H9 (cell line): ENCODE measurements at regions not wholly inside any gene's neighbourhood (a gene's known extent, or its start where the extent isn't known, plus 50 kb on each side); places are given as distances from the start of the nearest gene placed in this dataset.

Experiments
- DNase-seq: peaks from one replicate; pipeline ENCODE4 v3.0.0-alpha.2; 2017
- H2AFZ ChIP-seq: one replicate; pipeline ENCODE4 v1.6.1; 2013; ENCODE audit warnings: mild to moderate bottlenecking, low read length, control low read depth, moderate library complexity
- H2AK5ac ChIP-seq: 2 replicates; pipeline ENCODE4 v1.6.1; 2013; ENCODE audit warnings: low read length, control low read depth, mixed read lengths; ENCODE audit not compliant: insufficient read length
- H2BK120ac ChIP-seq: one replicate; pipeline ENCODE4 v1.6.1; 2013; ENCODE audit warnings: low read depth, mild to moderate bottlenecking, low read length, control low read depth, inconsistent platforms; ENCODE audit not compliant: poor library complexity, severe bottlenecking
- H2BK12ac ChIP-seq: 2 replicates; pipeline ENCODE4 v1.6.1; 2013; ENCODE audit warnings: low read length, control low read depth, mixed read lengths, low read depth; ENCODE audit not compliant: insufficient read length
- H2BK15ac ChIP-seq: 2 replicates; pipeline ENCODE4 v1.6.1; 2013; ENCODE audit warnings: low read depth, low read length, control low read depth
- H2BK20ac ChIP-seq: one replicate; pipeline ENCODE4 v1.6.1; 2013; ENCODE audit warnings: low read depth, mild to moderate bottlenecking, low read length, control low read depth, inconsistent platforms; ENCODE audit not compliant: poor library complexity, severe bottlenecking
- H2BK5ac ChIP-seq: 2 replicates; pipeline ENCODE4 v1.6.1; 2013; ENCODE audit warnings: low read length, control low read depth, mixed read lengths; ENCODE audit not compliant: insufficient read length
- H3K14ac ChIP-seq: 2 replicates; pipeline ENCODE4 v1.6.1; 2013; ENCODE audit warnings: low read length, control low read depth; ENCODE audit not compliant: insufficient read depth
- H3K18ac ChIP-seq: 2 replicates; pipeline ENCODE4 v1.6.1; 2013; ENCODE audit warnings: low read depth, mild to moderate bottlenecking, mixed read lengths, low read length, control low read depth; ENCODE audit not compliant: insufficient read length
- H3K23ac ChIP-seq: 2 replicates; pipeline ENCODE4 v1.6.1; 2013; ENCODE audit warnings: low read length, control low read depth, mixed read lengths, low read depth; ENCODE audit not compliant: insufficient read length
- H3K23me2 ChIP-seq: 2 replicates; pipeline ENCODE4 v1.6.1; 2013; ENCODE audit warnings: low read depth, mild to moderate bottlenecking, mixed read lengths, low read length, control low read depth; ENCODE audit not compliant: insufficient read length, poor library complexity, severe bottlenecking
- H3K27ac ChIP-seq: 2 replicates; pipeline ENCODE4 v1.5.1; 2013; ENCODE audit warnings: low read length, control low read depth, mixed read lengths, low read depth; ENCODE audit not compliant: insufficient read length
- H3K27me3 ChIP-seq: 2 replicates; pipeline ENCODE4 v1.6.1; 2013; ENCODE audit warnings: low read length, control low read depth, inconsistent platforms; ENCODE audit not compliant: insufficient read depth
- H3K4ac ChIP-seq: 2 replicates; pipeline ENCODE4 v1.6.1; 2013; ENCODE audit warnings: low read depth, mild to moderate bottlenecking, control low read depth, inconsistent platforms, low read length, moderate library complexity
- H3K4me1 ChIP-seq: 2 replicates; pipeline ENCODE4 v1.6.1; 2013; ENCODE audit warnings: low read length, control low read depth, inconsistent platforms; ENCODE audit not compliant: insufficient read depth
- H3K4me2 ChIP-seq: 2 replicates; pipeline ENCODE4 v1.6.1; 2013; ENCODE audit warnings: low read length, control low read depth, mixed read lengths; ENCODE audit not compliant: insufficient read length, insufficient read depth
- H3K56ac ChIP-seq: 2 replicates; pipeline ENCODE4 v1.6.1; 2013; ENCODE audit warnings: low read depth, mild to moderate bottlenecking, mixed read lengths, low read length, control low read depth; ENCODE audit not compliant: insufficient read length
- H3K79me1 ChIP-seq: 2 replicates; pipeline ENCODE4 v1.6.1; 2013; ENCODE audit warnings: low read depth, mild to moderate bottlenecking, moderate library complexity, low read length, control low read depth, inconsistent platforms; ENCODE audit not compliant: insufficient read depth, poor library complexity, severe bottlenecking
- H3K79me2 ChIP-seq: 2 replicates; pipeline ENCODE4 v1.6.1; 2013; ENCODE audit warnings: low read length, control low read depth, inconsistent platforms; ENCODE audit not compliant: insufficient read depth
- H3K9ac ChIP-seq: 2 replicates; pipeline ENCODE4 v1.6.1; 2013; ENCODE audit warnings: low read length, control low read depth, mixed read lengths; ENCODE audit not compliant: insufficient read length; ENCODE audit errors: extremely low read depth
- H3K9me3 ChIP-seq: one replicate; pipeline ENCODE4 v1.6.1; 2013; ENCODE audit warnings: low read depth, low read length, inconsistent platforms; ENCODE audit not compliant: control insufficient read depth
- H3T11ph ChIP-seq: one replicate; pipeline ENCODE4 v1.6.1; 2013; ENCODE audit warnings: mild to moderate bottlenecking, low read length, control low read depth, inconsistent platforms
- H4K20me1 ChIP-seq: one replicate; pipeline ENCODE4 v1.6.1; 2013; ENCODE audit not compliant: control insufficient read depth, insufficient read length, insufficient read depth
- H4K5ac ChIP-seq: 2 replicates; pipeline ENCODE4 v1.6.1; 2013; ENCODE audit warnings: low read depth, mild to moderate bottlenecking, mixed read lengths, low read length, control low read depth; ENCODE audit not compliant: insufficient read length
- H4K8ac ChIP-seq: replicated peaks from 2 replicates; pipeline ENCODE4 v1.6.1; 2013; ENCODE audit warnings: low read length, control low read depth, mixed read lengths, low read depth; ENCODE audit not compliant: insufficient read length
- H4K91ac ChIP-seq: 2 replicates; pipeline ENCODE4 v1.6.1; 2013; ENCODE audit warnings: low read depth, mild to moderate bottlenecking, moderate library complexity, mixed read lengths, low read length, control low read depth; ENCODE audit not compliant: insufficient read length
- H3K27ac Mint-ChIP-seq, 3 experiments: 2 replicates in 2 of 3; 3 replicates in 1 of 3; pipeline ENCODE4 v1.8.0; 2020 to 2021; ENCODE audit warnings: mixed read lengths in 3 of 3, mild to moderate bottlenecking in 1 of 3, moderate library complexity in 1 of 3
- H3K27me3 Mint-ChIP-seq: 2 replicates; pipeline ENCODE4 v1.8.0; 2021; ENCODE audit warnings: low read depth, mild to moderate bottlenecking, moderate library complexity, mixed read lengths
- H3K36me3 Mint-ChIP-seq, 3 experiments: 2 replicates in 2 of 3; 3 replicates in 1 of 3; pipeline ENCODE4 v1.8.0; 2020 to 2021; ENCODE audit warnings: low read depth in 3 of 3, mixed read lengths in 3 of 3; ENCODE audit not compliant: insufficient read depth in 1 of 3
- H3K4me1 Mint-ChIP-seq, 2 experiments: 2 replicates each; pipeline ENCODE4 v1.8.0; 2020; ENCODE audit warnings: mixed read lengths in 2 of 2
- H3K4me3 Mint-ChIP-seq, 2 experiments: 2 replicates in 1 of 2; 3 replicates in 1 of 2; pipeline ENCODE4 v1.8.0; 2020 to 2021; ENCODE audit warnings: mild to moderate bottlenecking in 2 of 2, mixed read lengths in 2 of 2, moderate library complexity in 1 of 2
- H3K9me3 Mint-ChIP-seq, 2 experiments: 2 replicates in 1 of 2; 3 replicates in 1 of 2; pipeline ENCODE4 v1.8.0; 2020; ENCODE audit warnings: mild to moderate bottlenecking in 2 of 2, mixed read lengths in 2 of 2, moderate library complexity in 1 of 2
- WGBS: extraction: QIAGEN DNeasy Blood & Tissue Kit; methylation state at CpG from one replicate; pipeline ENCODE4 v1.1.7; 2013; ENCODE audit warnings: missing lambda C conversion rate, low lambda C conversion rate, mixed read lengths; ENCODE audit not compliant: insufficient read length; ENCODE audit errors: extremely low coverage; 5-methylcytosine and 5-hydroxymethylcytosine counted together
- TF ChIP-seq, protein P1 (sequence below): fragments of 200-600 bp; sonication (generic); conservative IDR thresholded peaks from 3 replicates; pipeline ENCODE4 v1.8.0; 2021; ENCODE audit warnings: antibody characterized with exemption, mild to moderate bottlenecking

DNA sequence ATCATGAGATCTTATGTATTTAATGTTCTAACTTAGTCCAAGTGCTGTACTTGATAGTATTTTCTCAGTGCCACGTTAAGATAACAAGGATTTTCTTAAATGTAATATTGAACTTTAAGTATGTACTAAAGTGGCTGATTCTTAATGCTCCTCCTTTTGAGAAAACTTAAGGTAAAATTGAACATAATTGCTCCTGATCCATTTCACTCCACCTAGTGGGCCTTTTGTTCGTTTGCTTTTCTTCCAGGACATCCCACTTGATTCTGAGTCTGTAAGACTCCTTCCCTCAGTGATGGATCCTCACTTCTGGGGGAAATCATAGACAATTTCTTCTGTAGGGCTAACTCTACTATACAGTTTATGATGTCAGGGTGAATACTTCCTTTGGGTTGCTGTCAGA is 173.1 kb downstream of the LMO4 start:
- Histone ChIP-seq H3K18ac (no peak overlapping the region), H2BK5ac (no peak overlapping the region), H3K79me2 (no peaks in the 10 kb centered on the region), H3K9ac (no peak overlapping the region), H3K27ac (no peak overlapping the region), H3K14ac (no peak overlapping the region), H3T11ph (no peak overlapping the region), H3K23me2 (no peaks in the 10 kb centered on the region), H3K23ac (no peak overlapping the region), H2BK120ac (no peak overlapping the region), H3K4ac (no peak overlapping the region), H3K4me1 (no peaks in the 10 kb centered on the region), H3K27me3 (no peaks in the 10 kb centered on the region), H2AFZ (no peak overlapping the region), H3K9me3 (no peaks in the 10 kb centered on the region), H2BK20ac (no peak overlapping the region), H2BK15ac (no peak overlapping the region), H4K5ac (no peak overlapping the region), H3K56ac (no peak overlapping the region), H4K8ac (no peak overlapping the region), H2AK5ac (no peak overlapping the region), H4K91ac (no peak overlapping the region), H3K4me2 (no peak overlapping the region), H4K20me1 (no peaks in the 10 kb centered on the region), H3K79me1 (no peaks in the 10 kb centered on the region), H2BK12ac (no peak overlapping the region)
- Mint-ChIP-seq H3K27ac (no peak overlapping the region), H3K36me3 (no peaks in the 10 kb centered on the region), H3K4me3 (no peak overlapping the region), H3K4me1 (peaks cover 4 to 5% of the 10 kb centered on the region in 2 experiments; a peak in 3 of 4 replicates), H3K27me3 (no peaks in the 10 kb centered on the region), H3K9me3 (no peaks in the 10 kb centered on the region)
- no peak for DNase-seq
- TF ChIP-seq, protein P1, sequence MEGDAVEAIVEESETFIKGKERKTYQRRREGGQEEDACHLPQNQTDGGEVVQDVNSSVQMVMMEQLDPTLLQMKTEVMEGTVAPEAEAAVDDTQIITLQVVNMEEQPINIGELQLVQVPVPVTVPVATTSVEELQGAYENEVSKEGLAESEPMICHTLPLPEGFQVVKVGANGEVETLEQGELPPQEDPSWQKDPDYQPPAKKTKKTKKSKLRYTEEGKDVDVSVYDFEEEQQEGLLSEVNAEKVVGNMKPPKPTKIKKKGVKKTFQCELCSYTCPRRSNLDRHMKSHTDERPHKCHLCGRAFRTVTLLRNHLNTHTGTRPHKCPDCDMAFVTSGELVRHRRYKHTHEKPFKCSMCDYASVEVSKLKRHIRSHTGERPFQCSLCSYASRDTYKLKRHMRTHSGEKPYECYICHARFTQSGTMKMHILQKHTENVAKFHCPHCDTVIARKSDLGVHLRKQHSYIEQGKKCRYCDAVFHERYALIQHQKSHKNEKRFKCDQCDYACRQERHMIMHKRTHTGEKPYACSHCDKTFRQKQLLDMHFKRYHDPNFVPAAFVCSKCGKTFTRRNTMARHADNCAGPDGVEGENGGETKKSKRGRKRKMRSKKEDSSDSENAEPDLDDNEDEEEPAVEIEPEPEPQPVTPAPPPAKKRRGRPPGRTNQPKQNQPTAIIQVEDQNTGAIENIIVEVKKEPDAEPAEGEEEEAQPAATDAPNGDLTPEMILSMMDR: peak; percentile 36
- no CpG with 5 or more reads among the region's 2 CpGs for WGBS
